CD14-positive monocyte (primary cell): ENCODE measurements at regions not wholly inside any gene's neighbourhood (a gene's known extent, or its start where the extent isn't known, plus 50 kb on each side); places are given as distances from the start of the nearest gene placed in this dataset.

Experiments
- DNase-seq, 3 donors: peaks; one replicate each; pipeline ENCODE4 v3.0.0-alpha.2; 2011 to 2022
- H2AFZ ChIP-seq: 2 replicates; pipeline ENCODE4 v1.6.0; 2012; ENCODE audit warnings: mild to moderate bottlenecking, low read depth, low read length, inconsistent platforms; ENCODE audit not compliant: insufficient read depth, poor library complexity, severe bottlenecking
- H3K27ac ChIP-seq, 2 donors: 1 replicate in 1 of 2; 2 replicates in 1 of 2; pipeline ENCODE4 v1.5.1; 2012 to 2013; ENCODE audit warnings: low read length in 2 of 2, control low read depth in 1 of 2, inconsistent platforms in 1 of 2, low read depth in 1 of 2, mild to moderate bottlenecking in 1 of 2
- H3K27me3 ChIP-seq, 2 donors: one replicate each; pipeline versions ENCODE4 v1.6.0 to v1.6.1; 2011 to 2013; ENCODE audit warnings: low read length in 2 of 2; ENCODE audit not compliant: control insufficient read depth in 2 of 2, insufficient read depth in 2 of 2
- H3K36me3 ChIP-seq, 2 donors: replicated peaks in 1 of 2; 1 replicate in 1 of 2; 2 replicates in 1 of 2; pipeline versions ENCODE4 v1.5.1 to v1.6.1; 2012 to 2013; ENCODE audit warnings: low read length in 2 of 2, control low read depth in 1 of 2, inconsistent platforms in 1 of 2, mild to moderate bottlenecking in 1 of 2; ENCODE audit not compliant: insufficient read depth in 2 of 2, control insufficient read depth in 1 of 2
- H3K4me1 ChIP-seq, 2 donors: 1 replicate in 1 of 2; 2 replicates in 1 of 2; pipeline versions ENCODE4 v1.5.1 to v1.6.1; 2012 to 2013; ENCODE audit warnings: low read length in 2 of 2, control low read depth in 1 of 2, inconsistent platforms in 1 of 2, mild to moderate bottlenecking in 1 of 2, moderate library complexity in 1 of 2; ENCODE audit not compliant: insufficient read depth in 2 of 2, control insufficient read depth in 1 of 2
- H3K4me2 ChIP-seq: replicated peaks from 2 replicates; pipeline ENCODE3; 2012; ENCODE audit warnings: low read length, moderate library complexity, mild to moderate bottlenecking; ENCODE audit not compliant: poor library complexity, severe bottlenecking; ENCODE audit errors: extremely low read depth
- H3K4me3 ChIP-seq, 3 experiments: fragments of 200-600 bp in 1 of 3; sonication (generic) in 1 of 3; replicated peaks in 1 of 3; 1 replicate in 2 of 3; 2 replicates in 1 of 3; pipeline ENCODE4 v1.5.1; 2011 to 2013; ENCODE audit warnings: low read length in 3 of 3, mild to moderate bottlenecking in 3 of 3, control low read depth in 2 of 3, low read depth in 2 of 3, inconsistent platforms in 1 of 3, moderate library complexity in 1 of 3
- H3K79me2 ChIP-seq: 2 replicates; pipeline ENCODE4 v1.6.0; 2012; ENCODE audit warnings: mild to moderate bottlenecking, control low read depth, inconsistent platforms, low read length, moderate library complexity; ENCODE audit not compliant: insufficient read depth
- H3K9ac ChIP-seq: 2 replicates; pipeline ENCODE4 v1.6.0; 2017; ENCODE audit warnings: low read length, mild to moderate bottlenecking; ENCODE audit not compliant: insufficient read depth, poor library complexity, severe bottlenecking
- H3K9me3 ChIP-seq, 2 donors: replicated peaks in 1 of 2; 1 replicate in 1 of 2; 2 replicates in 1 of 2; pipeline versions ENCODE4 v1.5.1 to v1.6.1; 2012 to 2013; ENCODE audit warnings: low read length in 2 of 2, control low read depth in 1 of 2; ENCODE audit not compliant: control insufficient read depth in 1 of 2, insufficient read depth in 1 of 2
- H4K20me1 ChIP-seq: 2 replicates; pipeline ENCODE4 v1.6.0; 2012; ENCODE audit warnings: mild to moderate bottlenecking, low read length, control low read depth, moderate library complexity; ENCODE audit not compliant: insufficient read depth
- H3K27ac Mint-ChIP-seq, 7 donors: one replicate each; pipeline ENCODE4 v1.8.0; 2020; ENCODE audit warnings: mild to moderate bottlenecking in 7 of 7, mixed read lengths in 7 of 7, moderate library complexity in 6 of 7, inconsistent platforms in 2 of 7
- H3K27me3 Mint-ChIP-seq, 3 donors: one replicate each; pipeline ENCODE4 v1.8.0; 2021 to 2022; ENCODE audit warnings: low read depth in 3 of 3, mild to moderate bottlenecking in 3 of 3, mixed read lengths in 3 of 3, moderate library complexity in 3 of 3, inconsistent platforms in 1 of 3
- H3K36me3 Mint-ChIP-seq, 2 donors: one replicate each; pipeline ENCODE4 v1.8.0; 2020; ENCODE audit warnings: mixed read lengths in 2 of 2, inconsistent platforms in 1 of 2, mild to moderate bottlenecking in 1 of 2
- H3K4me1 Mint-ChIP-seq: one replicate; pipeline ENCODE4 v1.8.0; 2020; ENCODE audit warnings: mild to moderate bottlenecking, mixed read lengths
- H3K4me3 Mint-ChIP-seq, 2 donors: one replicate each; pipeline ENCODE4 v1.8.0; 2020; ENCODE audit warnings: mild to moderate bottlenecking in 2 of 2, mixed read lengths in 2 of 2, moderate library complexity in 1 of 2
- H3K9me3 Mint-ChIP-seq, 7 donors: one replicate each; pipeline ENCODE4 v1.8.0; 2020 to 2022; ENCODE audit warnings: mixed read lengths in 7 of 7, mild to moderate bottlenecking in 6 of 7, moderate library complexity in 6 of 7, inconsistent platforms in 2 of 7
- CTCF ChIP-seq: fragments of 200-600 bp; IDR thresholded peaks from one replicate; pipeline ENCODE4 v1.8.0; 2022; ENCODE audit warnings: antibody characterized with exemption, mild to moderate bottlenecking
- WGBS: methylation state at CpG from one replicate; pipeline ENCODE4 v1.1.5; 2013; ENCODE audit warnings: missing lambda C conversion rate; ENCODE audit not compliant: insufficient coverage; 5-methylcytosine and 5-hydroxymethylcytosine counted together
- intact Hi-C, 2 donors: fragments of 100-400 bp; cut with micrococcal nuclease; formaldehyde crosslinking; loops; one replicate each; pipeline versions ENCODE4 v1.15.0 to v1.15.1; 2023

GRCh38 chr5:89055695-89056085 lies 172.7 kb upstream of the MEF2C start:
- intact Hi-C loops = no loop called here
- no peak overlapping the region for H3K4me3 Mint-ChIP-seq
- no peaks in the 10 kb centered on the region for H3K36me3 Mint-ChIP-seq

GRCh38 chr5:89055015-89055694 lies 172.2 kb upstream of the MEF2C start:
- Mint-ChIP-seq H3K36me3 (no peaks in the 10 kb centered on the region), H3K4me1 (no peaks in the 10 kb centered on the region), H3K27ac (no peak overlapping the region), H3K9me3 (peaks cover 7 to 14% (median 10%) of the 10 kb centered on the region in 7 donors), H3K27me3 (no peaks in the 10 kb centered on the region), H3K4me3 (no peak overlapping the region)
- Histone ChIP-seq H3K4me2 (no peak overlapping the region), H3K79me2 (no peaks in the 10 kb centered on the region), H3K27me3 (no peaks in the 10 kb centered on the region), H3K9me3 (peaks cover 8 to 13% of the 10 kb centered on the region in 2 donors), H4K20me1 (no peaks in the 10 kb centered on the region), H3K36me3 (no peaks in the 10 kb centered on the region), H3K27ac (no peak overlapping the region), H3K4me1 (no peaks in the 10 kb centered on the region), H3K9ac (no peak overlapping the region), H2AFZ (no peak overlapping the region), H3K4me3 (no peak overlapping the region)
- TF ChIP-seq CTCF = no peak
- DNase-seq = no peak
- WGBS = no CpG with 5 or more reads among the region's 6 CpGs
- intact Hi-C loops = no loop called here

More at GRCh38 chr5:89055695-89056085, 172.7 kb upstream of the MEF2C start:
- Histone ChIP-seq H3K9me3 (peaks cover 4 to 8% of the 10 kb centered on the region in 2 donors), H3K79me2 (no peaks in the 10 kb centered on the region), H3K4me3 (no peak overlapping the region), H3K4me2 (no peak overlapping the region), H3K9ac (no peak overlapping the region), H4K20me1 (no peaks in the 10 kb centered on the region), H2AFZ (no peak overlapping the region), H3K27ac (no peak overlapping the region), H3K27me3 (no peaks in the 10 kb centered on the region), H3K36me3 (no peaks in the 10 kb centered on the region), H3K4me1 (no peaks in the 10 kb centered on the region)
- TF ChIP-seq CTCF = no peak
- H3K27me3 Mint-ChIP-seq = no peaks in the 10 kb centered on the region
- no peak overlapping the region for H3K27ac Mint-ChIP-seq
- no CpG with 5 or more reads among the region's 3 CpGs for WGBS
- DNase-seq = no peak
- H3K4me1 Mint-ChIP-seq = no peaks in the 10 kb centered on the region
- peaks cover 2 to 9% (median 4%) of the 10 kb centered on the region in 7 donors for H3K9me3 Mint-ChIP-seq
